H1 (cell line): ENCODE measurements at regions not wholly inside any gene's neighbourhood (a gene's known extent, or its start where the extent isn't known, plus 50 kb on each side); places are given as distances from the start of the nearest gene placed in this dataset.

Experiments
- CTCF ChIA-PET: fragments of 300-600 bp; sonication (Branson Sonifier 250); formaldehyde crosslinking; loops from one replicate; lab custom pipeline; 2021; ENCODE audit not compliant: partially characterized antibody; lab: Charles Lee
- POLR2A ChIA-PET: fragments of 300-600 bp; sonication (Branson Sonifier 250); formaldehyde crosslinking; loops from one replicate; lab custom pipeline; 2021; ENCODE audit warnings: inconsistent platforms; ENCODE audit not compliant: partially characterized antibody; lab: Charles Lee
- DNase-seq, 2 experiments: peaks; one replicate each; pipeline versions ENCODE4 v3.0.0 to v3.0.0-alpha.2; 2010 to 2022; ENCODE audit warnings: low spot score in 2 of 2, low read depth in 1 of 2, mixed read lengths in 1 of 2
- FAIRE-seq: peaks from 2 replicates; lab custom pipeline; 2011; peaks lifted over from hg19 to GRCh38; lab: Jason Lieb, UNC
- H2AFZ ChIP-seq: 2 replicates; pipeline ENCODE4 v1.8.1; 2012; ENCODE audit warnings: low read length, inconsistent platforms
- H2AK5ac ChIP-seq: 2 replicates; pipeline ENCODE4 v1.6.1; 2013; ENCODE audit warnings: low read depth, low read length
- H2BK120ac ChIP-seq: replicated peaks from 2 replicates; pipeline ENCODE3; 2013; ENCODE audit warnings: low read depth, low read length, inconsistent platforms
- H2BK12ac ChIP-seq: 2 replicates; pipeline ENCODE4 v1.6.1; 2013; ENCODE audit warnings: low read depth, low read length
- H2BK15ac ChIP-seq: 2 replicates; pipeline ENCODE4 v1.6.1; 2013; ENCODE audit warnings: low read length
- H2BK20ac ChIP-seq: 2 replicates; pipeline ENCODE4 v1.6.1; 2013; ENCODE audit warnings: low read length
- H2BK5ac ChIP-seq: 2 replicates; pipeline ENCODE4 v1.6.1; 2013; ENCODE audit warnings: low read depth, low read length
- H3K14ac ChIP-seq: 2 replicates; pipeline ENCODE4 v1.6.1; 2013; ENCODE audit warnings: inconsistent platforms; ENCODE audit not compliant: insufficient read length
- H3K18ac ChIP-seq: 2 replicates; pipeline ENCODE4 v1.6.1; 2013; ENCODE audit warnings: low read length; ENCODE audit errors: extremely low read depth
- H3K23ac ChIP-seq: 2 replicates; pipeline ENCODE4 v1.6.1; 2013; ENCODE audit warnings: inconsistent platforms; ENCODE audit not compliant: insufficient read length
- H3K23me2 ChIP-seq: 2 replicates; pipeline ENCODE4 v1.6.1; 2013; ENCODE audit warnings: low read depth, low read length
- H3K27ac ChIP-seq: 2 replicates; pipeline ENCODE4 v1.6.1; 2011; ENCODE audit warnings: low read depth, low read length, inconsistent platforms
- H3K27me3 ChIP-seq, 4 experiments: replicated peaks in 1 of 4; 1 replicate in 1 of 4; 2 replicates in 3 of 4; pipeline versions ENCODE4 v1.6.1 to v1.8.1; 2011 to 2013; ENCODE audit warnings: low read length in 3 of 4, mild to moderate bottlenecking in 3 of 4, inconsistent platforms in 2 of 4, mixed read lengths in 2 of 4, moderate library complexity in 1 of 4; ENCODE audit not compliant: control insufficient read depth in 3 of 4, insufficient read depth in 3 of 4; ENCODE audit errors: extremely low read depth in 1 of 4
- H3K36me3 ChIP-seq, 4 experiments: 2 replicates each; pipeline versions ENCODE4 v1.6.1 to v1.8.1; 2011 to 2013; ENCODE audit warnings: mild to moderate bottlenecking in 4 of 4, low read length in 3 of 4, moderate library complexity in 2 of 4, control low read depth in 1 of 4, inconsistent platforms in 1 of 4; ENCODE audit not compliant: insufficient read depth in 4 of 4, control insufficient read depth in 2 of 4
- H3K4ac ChIP-seq: replicated peaks from 2 replicates; pipeline ENCODE3; 2013; ENCODE audit warnings: low read length, low read depth, mixed read lengths, inconsistent platforms; ENCODE audit not compliant: insufficient read length
- H3K4me1 ChIP-seq, 4 experiments: replicated peaks in 1 of 4; 1 replicate in 1 of 4; 2 replicates in 3 of 4; pipeline versions ENCODE4 v1.6.1 to v1.8.1; 2011 to 2013; ENCODE audit warnings: low read length in 3 of 4, inconsistent platforms in 2 of 4, mixed read lengths in 1 of 4; ENCODE audit not compliant: insufficient read depth in 4 of 4, control insufficient read depth in 3 of 4
- H3K4me2 ChIP-seq, 2 experiments: 2 replicates each; pipeline versions ENCODE4 v1.6.1 to v1.8.1; 2011 to 2013; ENCODE audit warnings: low read depth in 2 of 2, low read length in 2 of 2, control low read depth in 1 of 2, inconsistent platforms in 1 of 2, mild to moderate bottlenecking in 1 of 2; ENCODE audit not compliant: insufficient read depth in 1 of 2
- H3K4me3 ChIP-seq, 4 experiments: fragments of 200-600, 300-600 bp in 1 of 4; sonication (generic), shearing (Covaris generic), sonication (Bioruptor Twin) in 1 of 4; 2 replicates each; pipeline versions ENCODE4 v1.5.1 to v1.8.1; 2011 to 2016; ENCODE audit warnings: low read length in 4 of 4, low read depth in 3 of 4, control low read depth in 2 of 4, inconsistent platforms in 2 of 4, mild to moderate bottlenecking in 2 of 4, mixed read lengths in 1 of 4, moderate library complexity in 1 of 4; ENCODE audit not compliant: insufficient read depth in 2 of 4; ENCODE audit errors: extremely low read depth in 1 of 4
- H3K56ac ChIP-seq: replicated peaks from 2 replicates; pipeline ENCODE3; 2013; ENCODE audit warnings: low read depth, mild to moderate bottlenecking, mixed read lengths, low read length, inconsistent platforms; ENCODE audit not compliant: insufficient read length
- H3K79me1 ChIP-seq: 2 replicates; pipeline ENCODE4 v1.6.1; 2013; ENCODE audit warnings: low read depth, low read length, control low read depth
- H3K79me2 ChIP-seq, 2 experiments: 2 replicates each; pipeline versions ENCODE4 v1.6.1 to v1.8.1; 2012 to 2013; ENCODE audit warnings: low read length in 2 of 2, mild to moderate bottlenecking in 2 of 2, inconsistent platforms in 1 of 2; ENCODE audit not compliant: insufficient read depth in 2 of 2, control insufficient read depth in 1 of 2
- H3K9ac ChIP-seq, 4 experiments: replicated peaks in 1 of 4; 1 replicate in 1 of 4; 2 replicates in 3 of 4; pipeline versions ENCODE4 v1.6.1 to v1.8.1; 2011 to 2013; ENCODE audit warnings: low read depth in 3 of 4, low read length in 3 of 4, control low read depth in 2 of 4, mild to moderate bottlenecking in 2 of 4, moderate library complexity in 2 of 4, inconsistent platforms in 1 of 4; ENCODE audit errors: extremely low read depth in 1 of 4
- H3K9me3 ChIP-seq, 2 experiments: 2 replicates each; pipeline versions ENCODE4 v1.6.1 to v1.8.1; 2012 to 2013; ENCODE audit warnings: mild to moderate bottlenecking in 2 of 2, moderate library complexity in 2 of 2, control low read depth in 1 of 2, inconsistent platforms in 1 of 2, low read depth in 1 of 2, low read length in 1 of 2, mixed read lengths in 1 of 2; ENCODE audit not compliant: insufficient read depth in 2 of 2
- H4K20me1 ChIP-seq, 2 experiments: replicated peaks in 1 of 2; 2 replicates each; pipeline versions ENCODE3 to v1.8.1; 2011 to 2013; ENCODE audit warnings: inconsistent platforms in 2 of 2, low read length in 2 of 2, mild to moderate bottlenecking in 1 of 2; ENCODE audit not compliant: insufficient read depth in 2 of 2, control insufficient read depth in 1 of 2
- H4K5ac ChIP-seq: 2 replicates; pipeline ENCODE4 v1.6.1; 2013; ENCODE audit warnings: low read length, low read depth, mixed read lengths, inconsistent platforms; ENCODE audit not compliant: insufficient read length
- H4K8ac ChIP-seq: 2 replicates; pipeline ENCODE4 v1.8.0; 2013; ENCODE audit warnings: mild to moderate bottlenecking, moderate library complexity, low read length, inconsistent platforms; ENCODE audit not compliant: insufficient read depth; ENCODE audit errors: extremely low read depth
- H4K91ac ChIP-seq: replicated peaks from 2 replicates; pipeline ENCODE3; 2013; ENCODE audit warnings: low read length, mixed read lengths, inconsistent platforms; ENCODE audit not compliant: insufficient read length
- CEBPB ChIP-seq: IDR thresholded peaks from 2 replicates; pipeline ENCODE4 v1.6.1; 2012; ENCODE audit warnings: low read depth, low read length
- ZNF274 ChIP-seq: IDR thresholded peaks from 2 replicates; pipeline ENCODE4 v1.7.0; 2012; ENCODE audit warnings: low read length, borderline replicate concordance; ENCODE audit errors: extremely low read depth
- WGBS, 2 experiments: shearing (Covaris generic) in 1 of 2; methylation state at CpG; one replicate each; pipeline versions ENCODE4 v1.1.6 to v1.1.7; 2013 to 2015; ENCODE audit warnings: low lambda C conversion rate in 2 of 2, mixed read lengths in 2 of 2, inconsistent platforms in 1 of 2, low coverage in 1 of 2, missing lambda C conversion rate in 1 of 2; ENCODE audit not compliant: insufficient replicate concordance in 2 of 2, insufficient coverage in 1 of 2, insufficient read length in 1 of 2; ENCODE audit errors: extremely low coverage in 1 of 2, missing lambda C conversion rate in 1 of 2; 5-methylcytosine and 5-hydroxymethylcytosine counted together

DNA sequence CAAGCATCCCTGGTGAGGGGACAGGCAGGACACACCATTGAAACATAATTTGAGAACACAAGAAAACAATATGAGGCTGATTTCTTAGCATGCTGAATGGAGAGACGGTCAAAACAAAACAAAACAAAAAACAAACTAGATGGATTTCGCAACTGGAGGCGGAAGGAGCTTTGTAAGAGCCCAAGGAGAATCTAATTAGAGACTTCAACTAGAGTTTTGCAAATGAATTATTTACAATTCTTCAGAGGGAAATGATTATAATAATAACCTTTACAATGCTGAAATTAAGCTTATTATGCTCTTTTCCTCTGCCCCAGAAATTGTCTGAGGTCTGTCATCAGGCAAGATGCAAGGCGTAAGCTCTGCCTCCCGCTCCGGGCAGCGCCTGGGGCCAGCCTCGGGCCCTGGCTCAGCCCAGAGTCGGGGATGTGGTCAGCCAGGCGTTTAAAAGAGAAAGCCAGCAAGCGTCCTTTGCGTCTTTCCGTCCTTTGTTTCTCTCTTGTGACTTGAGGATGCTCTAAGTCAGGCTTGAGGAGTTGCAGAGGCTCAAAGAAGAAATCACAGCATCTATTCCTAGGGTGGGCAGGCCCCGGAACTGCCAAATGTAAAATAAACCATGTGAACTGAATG lies 139.6 kb downstream of the TWIST2 start:
- Histone ChIP-seq H2BK20ac (no peak overlapping the region), H3K36me3 (no peaks in the 10 kb centered on the region), H4K8ac (no peak overlapping the region), H2AK5ac (no peak overlapping the region), H3K79me1 (no peaks in the 10 kb centered on the region), H4K20me1 (no peaks in the 10 kb centered on the region), H3K56ac (no peak overlapping the region), H2BK12ac (no peak overlapping the region), H3K23me2 (no peaks in the 10 kb centered on the region), H3K27ac (no peak overlapping the region), H3K23ac (no peak overlapping the region), H3K4me2 (no peak overlapping the region), H3K9ac (no peak overlapping the region), H3K9me3 (no peaks in the 10 kb centered on the region), H3K79me2 (no peaks in the 10 kb centered on the region), H3K4me1 (peaks cover 0 to 8% (median 2%) of the 10 kb centered on the region in 4 experiments; a peak in 4 of 7 replicates), H2BK5ac (no peak overlapping the region), H4K91ac (no peak overlapping the region), H2AFZ (no peak overlapping the region), H2BK120ac (no peak overlapping the region), H3K4ac (no peak overlapping the region), H3K14ac (no peak overlapping the region), H4K5ac (no peak overlapping the region), H2BK15ac (no peak overlapping the region), H3K4me3 (no peak overlapping the region), H3K27me3 (no peaks in the 10 kb centered on the region; a peak in 1 of 7 replicates), H3K18ac (no peak overlapping the region)
- FAIRE-seq (no peak), DNase-seq (no peak)
- CTCF ChIA-PET = no interaction called here
- WGBS, 2 experiments = 91% methylated on average over 14 of the region's 14 CpGs; no CpG with 5 or more reads in 1 of the 2 experiments
- POLR2A ChIA-PET = no interaction called here
- TF ChIP-seq ZNF274 = no peak
- peak; percentile 53; the same call in 1 of the 2 replicates for TF ChIP-seq CEBPB
